ENCODE measurements at regions not wholly inside any gene's neighbourhood (a gene's known extent, or its start where the extent isn't known, plus 50 kb on each side); places are given as distances from the start of the nearest gene placed in this dataset.

DNA sequence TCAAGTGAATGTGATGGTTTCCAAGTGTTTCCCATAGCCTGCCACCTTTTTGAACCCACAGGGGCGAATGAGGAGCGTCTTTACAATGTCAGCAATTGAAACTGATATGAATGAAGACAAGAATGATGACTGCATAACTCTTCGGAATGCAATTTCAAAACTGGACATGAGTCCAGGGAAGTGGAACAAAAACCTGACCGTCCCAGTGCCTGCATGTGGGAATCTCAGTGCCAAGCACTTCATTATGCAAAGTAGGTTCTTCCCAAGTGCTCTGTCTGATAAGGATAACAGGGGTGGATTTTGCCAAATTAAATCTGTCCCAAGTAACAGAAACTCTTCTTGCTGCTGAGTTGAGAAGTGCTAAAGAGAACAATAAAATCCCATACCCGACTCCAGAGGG lies 243.8 kb upstream of the ADAMTS16 start:
- TF ChIP-seq, protein P1, sequence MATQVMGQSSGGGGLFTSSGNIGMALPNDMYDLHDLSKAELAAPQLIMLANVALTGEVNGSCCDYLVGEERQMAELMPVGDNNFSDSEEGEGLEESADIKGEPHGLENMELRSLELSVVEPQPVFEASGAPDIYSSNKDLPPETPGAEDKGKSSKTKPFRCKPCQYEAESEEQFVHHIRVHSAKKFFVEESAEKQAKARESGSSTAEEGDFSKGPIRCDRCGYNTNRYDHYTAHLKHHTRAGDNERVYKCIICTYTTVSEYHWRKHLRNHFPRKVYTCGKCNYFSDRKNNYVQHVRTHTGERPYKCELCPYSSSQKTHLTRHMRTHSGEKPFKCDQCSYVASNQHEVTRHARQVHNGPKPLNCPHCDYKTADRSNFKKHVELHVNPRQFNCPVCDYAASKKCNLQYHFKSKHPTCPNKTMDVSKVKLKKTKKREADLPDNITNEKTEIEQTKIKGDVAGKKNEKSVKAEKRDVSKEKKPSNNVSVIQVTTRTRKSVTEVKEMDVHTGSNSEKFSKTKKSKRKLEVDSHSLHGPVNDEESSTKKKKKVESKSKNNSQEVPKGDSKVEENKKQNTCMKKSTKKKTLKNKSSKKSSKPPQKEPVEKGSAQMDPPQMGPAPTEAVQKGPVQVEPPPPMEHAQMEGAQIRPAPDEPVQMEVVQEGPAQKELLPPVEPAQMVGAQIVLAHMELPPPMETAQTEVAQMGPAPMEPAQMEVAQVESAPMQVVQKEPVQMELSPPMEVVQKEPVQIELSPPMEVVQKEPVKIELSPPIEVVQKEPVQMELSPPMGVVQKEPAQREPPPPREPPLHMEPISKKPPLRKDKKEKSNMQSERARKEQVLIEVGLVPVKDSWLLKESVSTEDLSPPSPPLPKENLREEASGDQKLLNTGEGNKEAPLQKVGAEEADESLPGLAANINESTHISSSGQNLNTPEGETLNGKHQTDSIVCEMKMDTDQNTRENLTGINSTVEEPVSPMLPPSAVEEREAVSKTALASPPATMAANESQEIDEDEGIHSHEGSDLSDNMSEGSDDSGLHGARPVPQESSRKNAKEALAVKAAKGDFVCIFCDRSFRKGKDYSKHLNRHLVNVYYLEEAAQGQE (tag by site-specific recombination; IDR thresholded peaks at IDR 0.05), result no peak
- TF ChIP-seq ZNF350 (tag by site-specific recombination; IDR thresholded peaks at IDR 0.05) (no peak), ZNF837 (tag by site-specific recombination; IDR thresholded peaks at IDR 0.05) (no peak)
- TF ChIP-seq, protein P2, sequence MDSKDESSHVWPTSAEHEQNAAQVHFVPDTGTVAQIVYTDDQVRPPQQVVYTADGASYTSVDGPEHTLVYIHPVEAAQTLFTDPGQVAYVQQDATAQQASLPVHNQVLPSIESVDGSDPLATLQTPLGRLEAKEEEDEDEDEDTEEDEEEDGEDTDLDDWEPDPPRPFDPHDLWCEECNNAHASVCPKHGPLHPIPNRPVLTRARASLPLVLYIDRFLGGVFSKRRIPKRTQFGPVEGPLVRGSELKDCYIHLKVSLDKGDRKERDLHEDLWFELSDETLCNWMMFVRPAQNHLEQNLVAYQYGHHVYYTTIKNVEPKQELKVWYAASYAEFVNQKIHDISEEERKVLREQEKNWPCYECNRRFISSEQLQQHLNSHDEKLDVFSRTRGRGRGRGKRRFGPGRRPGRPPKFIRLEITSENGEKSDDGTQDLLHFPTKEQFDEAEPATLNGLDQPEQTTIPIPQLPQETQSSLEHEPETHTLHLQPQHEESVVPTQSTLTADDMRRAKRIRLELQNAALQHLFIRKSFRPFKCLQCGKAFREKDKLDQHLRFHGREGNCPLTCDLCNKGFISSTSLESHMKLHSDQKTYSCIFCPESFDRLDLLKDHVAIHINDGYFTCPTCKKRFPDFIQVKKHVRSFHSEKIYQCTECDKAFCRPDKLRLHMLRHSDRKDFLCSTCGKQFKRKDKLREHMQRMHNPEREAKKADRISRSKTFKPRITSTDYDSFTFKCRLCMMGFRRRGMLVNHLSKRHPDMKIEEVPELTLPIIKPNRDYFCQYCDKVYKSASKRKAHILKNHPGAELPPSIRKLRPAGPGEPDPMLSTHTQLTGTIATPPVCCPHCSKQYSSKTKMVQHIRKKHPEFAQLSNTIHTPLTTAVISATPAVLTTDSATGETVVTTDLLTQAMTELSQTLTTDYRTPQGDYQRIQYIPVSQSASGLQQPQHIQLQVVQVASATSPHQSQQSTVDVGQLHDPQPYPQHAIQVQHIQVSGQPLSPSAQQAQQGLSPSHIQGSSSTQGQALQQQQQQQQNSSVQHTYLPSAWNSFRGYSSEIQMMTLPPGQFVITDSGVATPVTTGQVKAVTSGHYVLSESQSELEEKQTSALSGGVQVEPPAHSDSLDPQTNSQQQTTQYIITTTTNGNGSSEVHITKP (tag by site-specific recombination; IDR thresholded peaks at IDR 0.05), result no peak
